GM12872 (cell line): ENCODE measurements at regions not wholly inside any gene's neighbourhood (a gene's known extent, or its start where the extent isn't known, plus 50 kb on each side); places are given as distances from the start of the nearest gene placed in this dataset.

Source experiments
- TF ChIP-seq, protein P1 (sequence below): IDR thresholded peaks from 3 replicates; pipeline ENCODE4 v1.5.1; 2011; ENCODE audit warnings: low read depth, mild to moderate bottlenecking, low read length, moderate library complexity; ENCODE audit not compliant: insufficient read depth

GRCh38 chr2:56682397-56682760, 498.6 kb downstream of the CCDC85A start:
- TF ChIP-seq, protein P1, sequence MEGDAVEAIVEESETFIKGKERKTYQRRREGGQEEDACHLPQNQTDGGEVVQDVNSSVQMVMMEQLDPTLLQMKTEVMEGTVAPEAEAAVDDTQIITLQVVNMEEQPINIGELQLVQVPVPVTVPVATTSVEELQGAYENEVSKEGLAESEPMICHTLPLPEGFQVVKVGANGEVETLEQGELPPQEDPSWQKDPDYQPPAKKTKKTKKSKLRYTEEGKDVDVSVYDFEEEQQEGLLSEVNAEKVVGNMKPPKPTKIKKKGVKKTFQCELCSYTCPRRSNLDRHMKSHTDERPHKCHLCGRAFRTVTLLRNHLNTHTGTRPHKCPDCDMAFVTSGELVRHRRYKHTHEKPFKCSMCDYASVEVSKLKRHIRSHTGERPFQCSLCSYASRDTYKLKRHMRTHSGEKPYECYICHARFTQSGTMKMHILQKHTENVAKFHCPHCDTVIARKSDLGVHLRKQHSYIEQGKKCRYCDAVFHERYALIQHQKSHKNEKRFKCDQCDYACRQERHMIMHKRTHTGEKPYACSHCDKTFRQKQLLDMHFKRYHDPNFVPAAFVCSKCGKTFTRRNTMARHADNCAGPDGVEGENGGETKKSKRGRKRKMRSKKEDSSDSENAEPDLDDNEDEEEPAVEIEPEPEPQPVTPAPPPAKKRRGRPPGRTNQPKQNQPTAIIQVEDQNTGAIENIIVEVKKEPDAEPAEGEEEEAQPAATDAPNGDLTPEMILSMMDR, result no peak

DNA sequence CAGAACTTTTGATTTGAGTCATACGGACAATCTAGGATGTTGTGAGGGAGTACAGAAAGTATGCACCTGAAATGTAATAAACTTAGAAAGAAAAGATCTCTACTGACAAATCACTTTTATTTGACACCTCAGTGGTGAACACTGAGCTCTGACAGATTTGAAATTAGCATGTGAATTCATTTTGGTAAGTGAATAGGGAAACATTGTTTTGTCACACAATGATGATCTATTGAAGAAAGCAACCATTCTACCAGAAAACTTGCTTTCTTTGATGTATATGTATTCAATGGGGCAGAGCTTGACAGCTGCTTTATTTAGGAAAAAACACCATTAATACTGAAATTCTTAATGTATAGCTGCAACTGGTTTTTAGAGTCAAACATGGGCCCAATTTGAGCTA, 500.5 kb downstream of the CCDC85A start:
- TF ChIP-seq, protein P1, result no peak

GRCh38 chr2:56685205-56685604, 501.4 kb downstream of the CCDC85A start:
- TF ChIP-seq, protein P1, result no peak

GRCh38 chr2:56687169-56687568, 503.4 kb downstream of the CCDC85A start:
- TF ChIP-seq, protein P1, result no peak

- TF ChIP-seq, protein P1, result no peak
These were observed 504.9 kb downstream of the CCDC85A start for GRCh38 chr2:56688661-56689060.

DNA sequence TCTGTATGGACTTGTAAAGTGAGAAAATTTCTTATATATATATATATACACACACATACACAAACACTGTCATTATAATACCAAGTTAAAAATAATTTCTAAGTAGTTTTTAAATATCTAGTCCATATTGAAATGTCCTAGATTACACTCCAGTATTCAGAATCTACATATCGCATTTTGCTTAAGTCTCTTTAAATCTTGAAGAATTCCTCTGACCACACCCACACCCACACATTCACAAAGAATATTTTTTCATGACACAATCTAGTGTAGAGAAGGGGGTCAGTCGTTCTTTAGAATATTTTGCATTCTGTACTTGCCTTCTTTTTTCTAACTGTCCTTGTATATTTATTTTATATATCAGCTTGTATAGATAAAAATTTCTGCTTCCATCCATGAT, 509.7 kb downstream of the CCDC85A start:
- TF ChIP-seq, protein P1, result no peak

GRCh38 chr2:56703001-56703400, 519.2 kb downstream of the CCDC85A start:
- TF ChIP-seq, protein P1, result no peak

- TF ChIP-seq, protein P1, result no peak
These were observed 521.9 kb downstream of the CCDC85A start for GRCh38 chr2:56705713-56706112.
